Activated CD8-positive, alpha-beta memory T cell treated with anti-CD3 and anti-CD28 coated beads, Interleukin-2, amount 50 U/mL, for 24 hours (primary cell): ENCODE measurements at regions not wholly inside any gene's neighbourhood (a gene's known extent, or its start where the extent isn't known, plus 50 kb on each side); places are given as distances from the start of the nearest gene placed in this dataset.
"Not testable (repeated sequence)": the region's sequence is repeated elsewhere in the genome, so short reads cannot be mapped to it uniquely, and the experiment has no call there.

Experiments
- DNase-seq: peaks from one replicate; pipeline ENCODE4 v3.0.0-alpha.2; 2020; ENCODE audit errors: extremely low read depth

- no peak for DNase-seq
These were observed 50.4 kb upstream of the SOD1 start for GRCh38 chr21:31609081-31609480.

- no peak for DNase-seq
These were observed 51.7 kb upstream of the SOD1 start for GRCh38 chr21:31607791-31608190.

GRCh38 chr21:31606081-31606874, 53.2 kb upstream of the SOD1 start:
- no peak for DNase-seq

- peak; percentile 44 for DNase-seq
These were observed 54.8 kb upstream of the SOD1 start for GRCh38 chr21:31604591-31605190.

GRCh38 chr21:31599563-31599962, 59.9 kb upstream of the SOD1 start:
- DNase-seq = no peak

- DNase-seq = no peak
These were observed 60.5 kb upstream of the SOD1 start for GRCh38 chr21:31599013-31599412.

GRCh38 chr21:31597683-31598082, 61.8 kb upstream of the SOD1 start:
- no peak for DNase-seq

GRCh38 chr21:31596055-31596454, 63.4 kb upstream of the SOD1 start:
- no peak for DNase-seq

GRCh38 chr21:31594726-31595125, 64.8 kb upstream of the SOD1 start:
- DNase-seq = no peak

GRCh38 chr21:31594279-31594678, 65.2 kb upstream of the SOD1 start:
- DNase-seq = no peak

GRCh38 chr21:31592963-31593560, 66.4 kb upstream of the SOD1 start:
- no peak for DNase-seq

- no peak for DNase-seq
These were observed 67.0 kb upstream of the SOD1 start for GRCh38 chr21:31592516-31592915.

- DNase-seq = no peak
These were observed 69.7 kb upstream of the SOD1 start for GRCh38 chr21:31589820-31590219.

GRCh38 chr21:31586118-31586517, 73.4 kb upstream of the SOD1 start:
- no peak for DNase-seq

GRCh38 chr21:31583937-31584336, 75.6 kb upstream of the SOD1 start:
- not testable (repeated sequence) for DNase-seq

- DNase-seq = no peak
These were observed 76.0 kb upstream of the SOD1 start for GRCh38 chr21:31583498-31583897.

GRCh38 chr21:31580866-31581276, 78.6 kb upstream of the SOD1 start:
- peak; percentile 53 for DNase-seq

GRCh38 chr21:31577271-31577670, 82.2 kb upstream of the SOD1 start:
- no peak for DNase-seq

GRCh38 chr21:31576428-31576827, 83.1 kb upstream of the SOD1 start:
- DNase-seq = no peak

- DNase-seq = no peak
These were observed 86.3 kb upstream of the SOD1 start for GRCh38 chr21:31573217-31573616.

GRCh38 chr21:31571879-31572278, 87.6 kb upstream of the SOD1 start:
- DNase-seq = no peak

- no peak for DNase-seq
These were observed 88.5 kb upstream of the SOD1 start for GRCh38 chr21:31570824-31571566.
